H1 (cell line): ENCODE measurements at regions not wholly inside any gene's neighbourhood (a gene's known extent, or its start where the extent isn't known, plus 50 kb on each side); places are given as distances from the start of the nearest gene placed in this dataset.

Experiments used
- CTCF ChIA-PET: fragments of 300-600 bp; sonication (Branson Sonifier 250); formaldehyde crosslinking; loops from one replicate; lab custom pipeline; 2021; ENCODE audit not compliant: partially characterized antibody; lab: Charles Lee
- POLR2A ChIA-PET: fragments of 300-600 bp; sonication (Branson Sonifier 250); formaldehyde crosslinking; loops from one replicate; lab custom pipeline; 2021; ENCODE audit warnings: inconsistent platforms; ENCODE audit not compliant: partially characterized antibody; lab: Charles Lee
- DNase-seq, 2 experiments: peaks; one replicate each; pipeline versions ENCODE4 v3.0.0 to v3.0.0-alpha.2; 2010 to 2022; ENCODE audit warnings: low spot score in 2 of 2, low read depth in 1 of 2, mixed read lengths in 1 of 2
- FAIRE-seq: peaks from 2 replicates; lab custom pipeline; 2011; peaks lifted over from hg19 to GRCh38; lab: Jason Lieb, UNC
- H2AFZ ChIP-seq: 2 replicates; pipeline ENCODE4 v1.8.1; 2012; ENCODE audit warnings: low read length, inconsistent platforms
- H2AK5ac ChIP-seq: 2 replicates; pipeline ENCODE4 v1.6.1; 2013; ENCODE audit warnings: low read depth, low read length
- H2BK120ac ChIP-seq: replicated peaks from 2 replicates; pipeline ENCODE3; 2013; ENCODE audit warnings: low read depth, low read length, inconsistent platforms
- H2BK12ac ChIP-seq: 2 replicates; pipeline ENCODE4 v1.6.1; 2013; ENCODE audit warnings: low read depth, low read length
- H2BK15ac ChIP-seq: 2 replicates; pipeline ENCODE4 v1.6.1; 2013; ENCODE audit warnings: low read length
- H2BK20ac ChIP-seq: 2 replicates; pipeline ENCODE4 v1.6.1; 2013; ENCODE audit warnings: low read length
- H2BK5ac ChIP-seq: 2 replicates; pipeline ENCODE4 v1.6.1; 2013; ENCODE audit warnings: low read depth, low read length
- H3K14ac ChIP-seq: 2 replicates; pipeline ENCODE4 v1.6.1; 2013; ENCODE audit warnings: inconsistent platforms; ENCODE audit not compliant: insufficient read length
- H3K18ac ChIP-seq: 2 replicates; pipeline ENCODE4 v1.6.1; 2013; ENCODE audit warnings: low read length; ENCODE audit errors: extremely low read depth
- H3K23ac ChIP-seq: 2 replicates; pipeline ENCODE4 v1.6.1; 2013; ENCODE audit warnings: inconsistent platforms; ENCODE audit not compliant: insufficient read length
- H3K23me2 ChIP-seq: 2 replicates; pipeline ENCODE4 v1.6.1; 2013; ENCODE audit warnings: low read depth, low read length
- H3K27ac ChIP-seq: 2 replicates; pipeline ENCODE4 v1.6.1; 2011; ENCODE audit warnings: low read depth, low read length, inconsistent platforms
- H3K27me3 ChIP-seq, 4 experiments: replicated peaks in 1 of 4; 1 replicate in 1 of 4; 2 replicates in 3 of 4; pipeline versions ENCODE4 v1.6.1 to v1.8.1; 2011 to 2013; ENCODE audit warnings: low read length in 3 of 4, mild to moderate bottlenecking in 3 of 4, inconsistent platforms in 2 of 4, mixed read lengths in 2 of 4, moderate library complexity in 1 of 4; ENCODE audit not compliant: control insufficient read depth in 3 of 4, insufficient read depth in 3 of 4; ENCODE audit errors: extremely low read depth in 1 of 4
- H3K36me3 ChIP-seq, 4 experiments: 2 replicates each; pipeline versions ENCODE4 v1.6.1 to v1.8.1; 2011 to 2013; ENCODE audit warnings: mild to moderate bottlenecking in 4 of 4, low read length in 3 of 4, moderate library complexity in 2 of 4, control low read depth in 1 of 4, inconsistent platforms in 1 of 4; ENCODE audit not compliant: insufficient read depth in 4 of 4, control insufficient read depth in 2 of 4
- H3K4ac ChIP-seq: replicated peaks from 2 replicates; pipeline ENCODE3; 2013; ENCODE audit warnings: low read length, low read depth, mixed read lengths, inconsistent platforms; ENCODE audit not compliant: insufficient read length
- H3K4me1 ChIP-seq, 4 experiments: replicated peaks in 1 of 4; 1 replicate in 1 of 4; 2 replicates in 3 of 4; pipeline versions ENCODE4 v1.6.1 to v1.8.1; 2011 to 2013; ENCODE audit warnings: low read length in 3 of 4, inconsistent platforms in 2 of 4, mixed read lengths in 1 of 4; ENCODE audit not compliant: insufficient read depth in 4 of 4, control insufficient read depth in 3 of 4
- H3K4me2 ChIP-seq, 2 experiments: 2 replicates each; pipeline versions ENCODE4 v1.6.1 to v1.8.1; 2011 to 2013; ENCODE audit warnings: low read depth in 2 of 2, low read length in 2 of 2, control low read depth in 1 of 2, inconsistent platforms in 1 of 2, mild to moderate bottlenecking in 1 of 2; ENCODE audit not compliant: insufficient read depth in 1 of 2
- H3K4me3 ChIP-seq, 4 experiments: fragments of 200-600, 300-600 bp in 1 of 4; sonication (generic), shearing (Covaris generic), sonication (Bioruptor Twin) in 1 of 4; 2 replicates each; pipeline versions ENCODE4 v1.5.1 to v1.8.1; 2011 to 2016; ENCODE audit warnings: low read length in 4 of 4, low read depth in 3 of 4, control low read depth in 2 of 4, inconsistent platforms in 2 of 4, mild to moderate bottlenecking in 2 of 4, mixed read lengths in 1 of 4, moderate library complexity in 1 of 4; ENCODE audit not compliant: insufficient read depth in 2 of 4; ENCODE audit errors: extremely low read depth in 1 of 4
- H3K56ac ChIP-seq: replicated peaks from 2 replicates; pipeline ENCODE3; 2013; ENCODE audit warnings: low read depth, mild to moderate bottlenecking, mixed read lengths, low read length, inconsistent platforms; ENCODE audit not compliant: insufficient read length
- H3K79me1 ChIP-seq: 2 replicates; pipeline ENCODE4 v1.6.1; 2013; ENCODE audit warnings: low read depth, low read length, control low read depth
- H3K79me2 ChIP-seq, 2 experiments: 2 replicates each; pipeline versions ENCODE4 v1.6.1 to v1.8.1; 2012 to 2013; ENCODE audit warnings: low read length in 2 of 2, mild to moderate bottlenecking in 2 of 2, inconsistent platforms in 1 of 2; ENCODE audit not compliant: insufficient read depth in 2 of 2, control insufficient read depth in 1 of 2
- H3K9ac ChIP-seq, 4 experiments: replicated peaks in 1 of 4; 1 replicate in 1 of 4; 2 replicates in 3 of 4; pipeline versions ENCODE4 v1.6.1 to v1.8.1; 2011 to 2013; ENCODE audit warnings: low read depth in 3 of 4, low read length in 3 of 4, control low read depth in 2 of 4, mild to moderate bottlenecking in 2 of 4, moderate library complexity in 2 of 4, inconsistent platforms in 1 of 4; ENCODE audit errors: extremely low read depth in 1 of 4
- H3K9me3 ChIP-seq, 2 experiments: 2 replicates each; pipeline versions ENCODE4 v1.6.1 to v1.8.1; 2012 to 2013; ENCODE audit warnings: mild to moderate bottlenecking in 2 of 2, moderate library complexity in 2 of 2, control low read depth in 1 of 2, inconsistent platforms in 1 of 2, low read depth in 1 of 2, low read length in 1 of 2, mixed read lengths in 1 of 2; ENCODE audit not compliant: insufficient read depth in 2 of 2
- H4K20me1 ChIP-seq, 2 experiments: replicated peaks in 1 of 2; 2 replicates each; pipeline versions ENCODE3 to v1.8.1; 2011 to 2013; ENCODE audit warnings: inconsistent platforms in 2 of 2, low read length in 2 of 2, mild to moderate bottlenecking in 1 of 2; ENCODE audit not compliant: insufficient read depth in 2 of 2, control insufficient read depth in 1 of 2
- H4K5ac ChIP-seq: 2 replicates; pipeline ENCODE4 v1.6.1; 2013; ENCODE audit warnings: low read length, low read depth, mixed read lengths, inconsistent platforms; ENCODE audit not compliant: insufficient read length
- H4K8ac ChIP-seq: 2 replicates; pipeline ENCODE4 v1.8.0; 2013; ENCODE audit warnings: mild to moderate bottlenecking, moderate library complexity, low read length, inconsistent platforms; ENCODE audit not compliant: insufficient read depth; ENCODE audit errors: extremely low read depth
- H4K91ac ChIP-seq: replicated peaks from 2 replicates; pipeline ENCODE3; 2013; ENCODE audit warnings: low read length, mixed read lengths, inconsistent platforms; ENCODE audit not compliant: insufficient read length
- ASH2L ChIP-seq: fragments of 200-600, 300-600 bp; sonication (generic); IDR thresholded peaks from one replicate; pipeline ENCODE4 v1.7.1; 2017; ENCODE audit warnings: low read length
- WGBS, 2 experiments: shearing (Covaris generic) in 1 of 2; methylation state at CpG; one replicate each; pipeline versions ENCODE4 v1.1.6 to v1.1.7; 2013 to 2015; ENCODE audit warnings: low lambda C conversion rate in 2 of 2, mixed read lengths in 2 of 2, inconsistent platforms in 1 of 2, low coverage in 1 of 2, missing lambda C conversion rate in 1 of 2; ENCODE audit not compliant: insufficient replicate concordance in 2 of 2, insufficient coverage in 1 of 2, insufficient read length in 1 of 2; ENCODE audit errors: extremely low coverage in 1 of 2, missing lambda C conversion rate in 1 of 2; 5-methylcytosine and 5-hydroxymethylcytosine counted together

GRCh38 chr9:16275795-16276624 lies 594.5 kb downstream of the BNC2 start:
- WGBS, 2 experiments: 84% methylated on average over 15 of the region's 15 CpGs; no CpG with 5 or more reads in 1 of the 2 experiments

More at GRCh38 chr9:16275795-16276624, 594.5 kb downstream of the BNC2 start:
- no peaks in the 10 kb centered on the region for H3K9me3 ChIP-seq
- DNase-seq: no peak
- H3K27me3 ChIP-seq: no peaks in the 10 kb centered on the region
- no peak overlapping the region for H2BK5ac ChIP-seq
- no peak overlapping the region for H2BK120ac ChIP-seq
- no peak overlapping the region for H4K91ac ChIP-seq
- no peak for FAIRE-seq
- no peaks in the 10 kb centered on the region for H3K23me2 ChIP-seq
- no peaks in the 10 kb centered on the region for H3K79me1 ChIP-seq
- H4K5ac ChIP-seq: no peak overlapping the region
- no peaks in the 10 kb centered on the region; a peak in 2 of 7 replicates for H3K4me1 ChIP-seq
- H3K4ac ChIP-seq: no peak overlapping the region
- no peaks in the 10 kb centered on the region for H3K36me3 ChIP-seq
- H3K4me3 ChIP-seq: no peak overlapping the region
- H2AFZ ChIP-seq: no peak overlapping the region
- POLR2A ChIA-PET: no interaction called here
- no peaks in the 10 kb centered on the region for H4K20me1 ChIP-seq
- no peak overlapping the region for H2BK15ac ChIP-seq
- no peak overlapping the region for H3K14ac ChIP-seq
- no peak for TF ChIP-seq ASH2L
- H3K18ac ChIP-seq: no peak overlapping the region
- no peak overlapping the region for H3K27ac ChIP-seq
- no peak overlapping the region for H3K23ac ChIP-seq
- H4K8ac ChIP-seq: no peak overlapping the region
- H3K9ac ChIP-seq: no peak overlapping the region
- no peak overlapping the region for H2AK5ac ChIP-seq
- no peak overlapping the region for H2BK20ac ChIP-seq
- CTCF ChIA-PET: interaction anchor here (0.8 kb wide), 1 partner anchor 33 kb away, joined by 3 read pairs; no protein-coding TSS in a partner anchor
- no peak overlapping the region for H2BK12ac ChIP-seq
- no peak overlapping the region for H3K56ac ChIP-seq
- no peak overlapping the region for H3K4me2 ChIP-seq
- no peaks in the 10 kb centered on the region for H3K79me2 ChIP-seq
